HCT116 (cell line): ENCODE measurements at regions not wholly inside any gene's neighbourhood (a gene's known extent, or its start where the extent isn't known, plus 50 kb on each side); places are given as distances from the start of the nearest gene placed in this dataset.

Experiments
- ATAC-seq: fragments of 200-7000 bp; cut with Tn5 transposase; 2 replicates; pipeline ENCODE4 v1.9.1; 2020; ENCODE audit warnings: mild to moderate bottlenecking, moderate library complexity
- BruUV-seq: library from RNA; stranded (reverse); fragments of 400-500 nt; replicated peaks from 2 replicates; lab custom pipeline; 2021; lab: Mats Ljungman, UMichigan
- CTCF ChIA-PET: fragments of 300-600 bp; sonication (Branson Sonifier 250); formaldehyde crosslinking; loops from one replicate; lab custom pipeline; 2021; ENCODE audit warnings: antibody characterized with exemption; lab: Charles Lee
- POLR2A ChIA-PET: fragments of 300-600, 350-600 bp; sonication (Branson Sonifier 250); formaldehyde crosslinking; loops from one replicate; lab custom pipeline; 2021; ENCODE audit warnings: antibody characterized with exemption; lab: Charles Lee
- RAD21 ChIA-PET, 2 experiments: fragments of 300-600 bp; sonication (Branson Sonifier 250); formaldehyde crosslinking; loops; one replicate each; lab custom pipeline; 2023; ENCODE audit warnings: low total read pairs in 2 of 2; ENCODE audit not compliant: uncharacterized antibody in 2 of 2, unreplicated experiment in 2 of 2, low non-redundant PET in 1 of 2; lab: Charles Lee
- DNase-seq: peaks from one replicate; pipeline ENCODE4 v3.0.0-alpha.2; 2010; ENCODE audit warnings: low read depth, low spot score
- H2AFZ ChIP-seq: fragments of 200-600 bp; shearing (Covaris generic), sonication (generic); 2 replicates; pipeline ENCODE4 v1.6.1; 2017; ENCODE audit warnings: low read depth, mixed run types, mixed read lengths, antibody characterized with exemption, low read length; ENCODE audit not compliant: poor library complexity, severe bottlenecking
- H3K27ac ChIP-seq: 2 replicates; pipeline ENCODE4 v1.5.1; 2012; ENCODE audit warnings: low read depth, low read length
- H3K27me3 ChIP-seq: fragments of 200-600 bp; sonication (generic); 2 replicates; pipeline ENCODE4 v1.6.1; 2016; ENCODE audit warnings: mixed run types, low read length, mixed read lengths; ENCODE audit not compliant: insufficient read depth
- H3K36me3 ChIP-seq, 2 experiments: fragments of 200-500 bp in 1 of 2; fragments of 200-600 bp in 1 of 2; sonication (Bioruptor generic) in 1 of 2; sonication (generic) in 1 of 2; 2 replicates each; pipeline versions ENCODE4 v1.5.1 to v1.6.1; 2014 to 2016; ENCODE audit warnings: low read length in 2 of 2, inconsistent platforms in 1 of 2, mixed read lengths in 1 of 2, mixed run types in 1 of 2; ENCODE audit not compliant: insufficient read depth in 2 of 2, control insufficient read depth in 1 of 2
- H3K4me1 ChIP-seq, 2 experiments: fragments of 200-600 bp in 1 of 2; sonication (generic) in 1 of 2; 2 replicates each; pipeline versions ENCODE4 v1.5.1 to v1.6.1; 2012 to 2017; ENCODE audit warnings: low read length in 2 of 2, inconsistent platforms in 1 of 2, mild to moderate bottlenecking in 1 of 2, mixed read lengths in 1 of 2, mixed run types in 1 of 2, moderate library complexity in 1 of 2; ENCODE audit not compliant: insufficient read depth in 2 of 2, control insufficient read depth in 1 of 2
- H3K4me2 ChIP-seq: fragments of 200-600 bp; sonication (generic); 2 replicates; pipeline ENCODE4 v1.6.1; 2017; ENCODE audit warnings: mixed run types, low read length, mixed read lengths
- H3K4me3 ChIP-seq, 2 experiments: fragments of 200-600 bp in 1 of 2; sonication (generic) in 1 of 2; replicated peaks in 1 of 2; 2 replicates each; pipeline ENCODE4 v1.5.1; 2011 to 2016; ENCODE audit warnings: low read length in 2 of 2, control low read depth in 1 of 2, low read depth in 1 of 2, mild to moderate bottlenecking in 1 of 2, mixed read lengths in 1 of 2, mixed run types in 1 of 2
- H3K79me2 ChIP-seq: fragments of 200-600 bp; sonication (generic); 2 replicates; pipeline ENCODE4 v1.6.1; 2017; ENCODE audit warnings: mild to moderate bottlenecking, mixed run types, low read length, moderate library complexity, mixed read lengths; ENCODE audit not compliant: insufficient read depth
- H3K9ac ChIP-seq: fragments of 200-600 bp; sonication (generic); 2 replicates; pipeline ENCODE4 v1.6.1; 2016; ENCODE audit warnings: low read length, mixed read lengths
- H3K9me2 ChIP-seq: fragments of 200-600 bp; sonication (generic), shearing (Covaris generic); 2 replicates; pipeline ENCODE4 v1.6.1; 2017; ENCODE audit warnings: mixed run types, mild to moderate bottlenecking, moderate library complexity; ENCODE audit not compliant: insufficient read depth
- H3K9me3 ChIP-seq, 2 experiments: fragments of 200-500 bp in 1 of 2; fragments of 200-600 bp in 1 of 2; sonication (Bioruptor generic) in 1 of 2; sonication (generic) in 1 of 2; 2 replicates each; pipeline ENCODE4 v1.6.1; 2014 to 2017; ENCODE audit warnings: low read length in 2 of 2, mixed read lengths in 2 of 2, inconsistent platforms in 1 of 2, low read depth in 1 of 2, mild to moderate bottlenecking in 1 of 2, mixed run types in 1 of 2, moderate library complexity in 1 of 2; ENCODE audit not compliant: control insufficient read depth in 1 of 2, insufficient read depth in 1 of 2
- H4K20me1 ChIP-seq: fragments of 200-600 bp; sonication (generic), shearing (Covaris generic); 2 replicates; pipeline ENCODE4 v1.6.1; 2017; ENCODE audit warnings: mixed run types, mild to moderate bottlenecking, moderate library complexity; ENCODE audit not compliant: insufficient read depth
- JUND ChIP-seq: IDR thresholded peaks from 2 replicates; pipeline ENCODE4 v1.6.1; 2012
- POLR2AphosphoS5 ChIP-seq: IDR thresholded peaks from 2 replicates; pipeline ENCODE4 v1.6.1; 2011; ENCODE audit warnings: mild to moderate bottlenecking, low read depth, low read length, moderate library complexity
- RAD21 ChIP-seq: IDR thresholded peaks from 2 replicates; pipeline ENCODE4 v1.6.1; 2012; ENCODE audit warnings: low read depth, mild to moderate bottlenecking
- SIN3A ChIP-seq: IDR thresholded peaks from 2 replicates; pipeline ENCODE4 v1.6.1; 2012; ENCODE audit warnings: low read depth
- SP1 ChIP-seq: IDR thresholded peaks from 2 replicates; pipeline ENCODE4 v1.6.1; 2012; ENCODE audit warnings: low read depth
- TCF7L2 ChIP-seq: IDR thresholded peaks from 2 replicates; pipeline ENCODE4 v1.7.0; 2011; ENCODE audit warnings: borderline replicate concordance, inconsistent platforms; ENCODE audit not compliant: insufficient read depth, insufficient read length; ENCODE audit errors: extremely low read depth
- YY1 ChIP-seq: IDR thresholded peaks from 2 replicates; pipeline ENCODE4 v1.6.1; 2011; ENCODE audit warnings: low read length, low read depth, moderate library complexity, mild to moderate bottlenecking; ENCODE audit not compliant: insufficient replicate concordance; ENCODE audit errors: extremely low read depth
- intact Hi-C: fragments of 100-400 bp; cut with micrococcal nuclease; formaldehyde crosslinking; loops from 2 replicates; pipeline ENCODE4 v1.10.0; 2022
- TF ChIP-seq, protein P1 (sequence below): IDR thresholded peaks from 2 replicates; pipeline ENCODE4 v1.6.1; 2012
- TF ChIP-seq, protein P2 (sequence below): IDR thresholded peaks from 2 replicates; pipeline ENCODE4 v1.6.1; 2012
- TF ChIP-seq, protein P3 (sequence below): IDR thresholded peaks from 2 replicates; pipeline ENCODE4 v1.6.1; 2011; ENCODE audit warnings: mild to moderate bottlenecking, low read length, moderate library complexity; ENCODE audit not compliant: insufficient replicate concordance; ENCODE audit errors: extremely low read depth

DNA sequence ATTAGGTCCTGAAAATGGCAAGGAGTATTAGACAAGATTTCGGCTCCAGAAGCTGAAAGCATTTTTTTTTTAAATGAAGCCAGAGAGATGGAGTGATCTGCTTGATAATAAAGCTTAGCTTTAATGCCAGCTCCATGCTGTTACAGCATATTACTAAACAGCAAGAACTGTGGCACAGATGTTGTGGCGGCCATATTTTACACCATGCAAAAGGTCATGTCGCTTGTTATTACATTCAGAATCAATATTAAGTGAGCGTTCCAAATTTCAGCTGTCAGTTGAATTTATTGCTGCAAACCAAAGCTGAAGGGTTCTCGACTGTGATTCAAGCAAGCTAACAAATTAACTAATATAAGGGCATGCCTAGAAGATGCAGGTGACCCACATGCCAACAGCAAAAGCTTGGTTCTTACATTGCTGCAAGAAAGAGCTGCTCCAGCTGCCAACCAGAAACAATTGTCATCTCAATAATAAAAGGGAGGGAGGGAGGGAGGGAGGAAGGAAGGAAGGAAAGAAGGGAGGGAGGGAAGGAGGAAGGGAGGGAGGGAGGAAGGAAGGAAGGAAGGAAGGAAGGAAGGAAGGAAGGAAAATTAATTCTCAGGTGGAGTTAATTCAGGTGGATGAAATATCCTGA, 517.7 kb upstream of the WWC1 start:
- Histone ChIP-seq H3K79me2 (no peaks in the 10 kb centered on the region), H3K9me3 (no peaks in the 10 kb centered on the region), H3K9me2 (0 out of 2 replicates have a peak, but pooled peaks cover 5% of the 10 kb centered on the region), H2AFZ (no peak overlapping the region), H3K4me1 (no peaks in the 10 kb centered on the region), H3K36me3 (no peaks in the 10 kb centered on the region), H3K27ac (no peak overlapping the region), H4K20me1 (no peaks in the 10 kb centered on the region), H3K4me3 (no peak overlapping the region), H3K27me3 (peaks cover 19% of the 10 kb centered on the region; the same call in 1 of the 2 replicates), H3K4me2 (no peak overlapping the region), H3K9ac (no peak overlapping the region)
- no TSS peak for BruUV-seq
- ChIA-PET CTCF (no interaction called here), RAD21 (no interaction called here), POLR2A (no interaction called here)
- no peak for ATAC-seq
- TF ChIP-seq, protein P1, sequence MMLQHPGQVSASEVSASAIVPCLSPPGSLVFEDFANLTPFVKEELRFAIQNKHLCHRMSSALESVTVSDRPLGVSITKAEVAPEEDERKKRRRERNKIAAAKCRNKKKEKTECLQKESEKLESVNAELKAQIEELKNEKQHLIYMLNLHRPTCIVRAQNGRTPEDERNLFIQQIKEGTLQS = no peak
- TF ChIP-seq, protein P2, sequence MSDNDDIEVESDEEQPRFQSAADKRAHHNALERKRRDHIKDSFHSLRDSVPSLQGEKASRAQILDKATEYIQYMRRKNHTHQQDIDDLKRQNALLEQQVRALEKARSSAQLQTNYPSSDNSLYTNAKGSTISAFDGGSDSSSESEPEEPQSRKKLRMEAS = no peak
- TF ChIP-seq, protein P3, sequence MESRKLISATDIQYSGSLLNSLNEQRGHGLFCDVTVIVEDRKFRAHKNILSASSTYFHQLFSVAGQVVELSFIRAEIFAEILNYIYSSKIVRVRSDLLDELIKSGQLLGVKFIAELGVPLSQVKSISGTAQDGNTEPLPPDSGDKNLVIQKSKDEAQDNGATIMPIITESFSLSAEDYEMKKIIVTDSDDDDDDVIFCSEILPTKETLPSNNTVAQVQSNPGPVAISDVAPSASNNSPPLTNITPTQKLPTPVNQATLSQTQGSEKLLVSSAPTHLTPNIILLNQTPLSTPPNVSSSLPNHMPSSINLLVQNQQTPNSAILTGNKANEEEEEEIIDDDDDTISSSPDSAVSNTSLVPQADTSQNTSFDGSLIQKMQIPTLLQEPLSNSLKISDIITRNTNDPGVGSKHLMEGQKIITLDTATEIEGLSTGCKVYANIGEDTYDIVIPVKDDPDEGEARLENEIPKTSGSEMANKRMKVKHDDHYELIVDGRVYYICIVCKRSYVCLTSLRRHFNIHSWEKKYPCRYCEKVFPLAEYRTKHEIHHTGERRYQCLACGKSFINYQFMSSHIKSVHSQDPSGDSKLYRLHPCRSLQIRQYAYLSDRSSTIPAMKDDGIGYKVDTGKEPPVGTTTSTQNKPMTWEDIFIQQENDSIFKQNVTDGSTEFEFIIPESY = no peak
- TF ChIP-seq SP1 (no peak), TCF7L2 (no peak), JUND (no peak), RAD21 (no peak)
- DNase-seq = no peak
- intact Hi-C loops = no loop called here

DNA sequence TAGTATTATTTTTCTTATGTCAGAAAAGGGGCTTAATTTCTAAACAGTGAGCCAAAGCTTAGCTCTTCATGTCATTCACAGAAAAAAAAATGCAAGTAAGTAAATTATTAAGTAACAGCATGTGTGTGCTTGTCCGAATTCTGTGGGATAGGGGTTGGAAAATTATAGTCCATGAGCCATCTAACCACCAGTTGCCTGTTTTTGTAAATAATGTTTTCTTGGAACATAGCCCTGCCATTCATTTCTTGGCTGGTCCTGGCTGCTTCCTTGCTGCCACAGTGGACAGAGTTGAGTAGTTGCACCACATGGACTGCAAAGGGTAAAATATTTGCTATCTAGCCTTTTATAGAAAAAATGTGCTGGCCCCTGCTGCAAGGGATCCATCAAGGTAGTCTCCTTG, 513.7 kb upstream of the WWC1 start:
- no peaks in the 10 kb centered on the region for H3K9me3 ChIP-seq
- no peaks in the 10 kb centered on the region for H3K4me1 ChIP-seq
- H3K9me2 ChIP-seq = no peaks in the 10 kb centered on the region
- DNase-seq = no peak
- RAD21 ChIA-PET = no interaction called here
- no peak overlapping the region for H2AFZ ChIP-seq
- no peak overlapping the region for H3K9ac ChIP-seq
- intact Hi-C loops = loop anchor here (2.0 kb wide), 1 partner anchor 35 kb away; no protein-coding TSS in a partner anchor
- no TSS peak for BruUV-seq
- peaks cover 14% of the 10 kb centered on the region; the same call in 1 of the 2 replicates for H3K27me3 ChIP-seq
- no peak overlapping the region for H3K4me3 ChIP-seq
- H3K27ac ChIP-seq = no peak overlapping the region
- no peaks in the 10 kb centered on the region for H3K36me3 ChIP-seq
- H3K79me2 ChIP-seq = no peaks in the 10 kb centered on the region
- ATAC-seq = no peak
- CTCF ChIA-PET = no interaction called here
- no peaks in the 10 kb centered on the region for H4K20me1 ChIP-seq
- POLR2A ChIA-PET = no interaction called here
- TF ChIP-seq TCF7L2 (no peak), SIN3A (no peak), YY1 (no peak), POLR2AphosphoS5 (no peak)
- H3K4me2 ChIP-seq = no peak overlapping the region
